H1 (cell line): ENCODE measurements at regions not wholly inside any gene's neighbourhood (a gene's known extent, or its start where the extent isn't known, plus 50 kb on each side); places are given as distances from the start of the nearest gene placed in this dataset.

Experiments used
- CTCF ChIA-PET: fragments of 300-600 bp; sonication (Branson Sonifier 250); formaldehyde crosslinking; loops from one replicate; lab custom pipeline; 2021; ENCODE audit not compliant: partially characterized antibody; lab: Charles Lee
- POLR2A ChIA-PET: fragments of 300-600 bp; sonication (Branson Sonifier 250); formaldehyde crosslinking; loops from one replicate; lab custom pipeline; 2021; ENCODE audit warnings: inconsistent platforms; ENCODE audit not compliant: partially characterized antibody; lab: Charles Lee
- DNase-seq, 2 experiments: peaks; one replicate each; pipeline versions ENCODE4 v3.0.0 to v3.0.0-alpha.2; 2010 to 2022; ENCODE audit warnings: low spot score in 2 of 2, low read depth in 1 of 2, mixed read lengths in 1 of 2
- FAIRE-seq: peaks from 2 replicates; lab custom pipeline; 2011; peaks lifted over from hg19 to GRCh38; lab: Jason Lieb, UNC
- H2AFZ ChIP-seq: 2 replicates; pipeline ENCODE4 v1.8.1; 2012; ENCODE audit warnings: low read length, inconsistent platforms
- H2AK5ac ChIP-seq: 2 replicates; pipeline ENCODE4 v1.6.1; 2013; ENCODE audit warnings: low read depth, low read length
- H2BK120ac ChIP-seq: replicated peaks from 2 replicates; pipeline ENCODE3; 2013; ENCODE audit warnings: low read depth, low read length, inconsistent platforms
- H2BK12ac ChIP-seq: 2 replicates; pipeline ENCODE4 v1.6.1; 2013; ENCODE audit warnings: low read depth, low read length
- H2BK15ac ChIP-seq: 2 replicates; pipeline ENCODE4 v1.6.1; 2013; ENCODE audit warnings: low read length
- H2BK20ac ChIP-seq: 2 replicates; pipeline ENCODE4 v1.6.1; 2013; ENCODE audit warnings: low read length
- H2BK5ac ChIP-seq: 2 replicates; pipeline ENCODE4 v1.6.1; 2013; ENCODE audit warnings: low read depth, low read length
- H3K14ac ChIP-seq: 2 replicates; pipeline ENCODE4 v1.6.1; 2013; ENCODE audit warnings: inconsistent platforms; ENCODE audit not compliant: insufficient read length
- H3K18ac ChIP-seq: 2 replicates; pipeline ENCODE4 v1.6.1; 2013; ENCODE audit warnings: low read length; ENCODE audit errors: extremely low read depth
- H3K23ac ChIP-seq: 2 replicates; pipeline ENCODE4 v1.6.1; 2013; ENCODE audit warnings: inconsistent platforms; ENCODE audit not compliant: insufficient read length
- H3K23me2 ChIP-seq: 2 replicates; pipeline ENCODE4 v1.6.1; 2013; ENCODE audit warnings: low read depth, low read length
- H3K27ac ChIP-seq: 2 replicates; pipeline ENCODE4 v1.6.1; 2011; ENCODE audit warnings: low read depth, low read length, inconsistent platforms
- H3K27me3 ChIP-seq, 4 experiments: replicated peaks in 1 of 4; 1 replicate in 1 of 4; 2 replicates in 3 of 4; pipeline versions ENCODE4 v1.6.1 to v1.8.1; 2011 to 2013; ENCODE audit warnings: low read length in 3 of 4, mild to moderate bottlenecking in 3 of 4, inconsistent platforms in 2 of 4, mixed read lengths in 2 of 4, moderate library complexity in 1 of 4; ENCODE audit not compliant: control insufficient read depth in 3 of 4, insufficient read depth in 3 of 4; ENCODE audit errors: extremely low read depth in 1 of 4
- H3K36me3 ChIP-seq, 4 experiments: 2 replicates each; pipeline versions ENCODE4 v1.6.1 to v1.8.1; 2011 to 2013; ENCODE audit warnings: mild to moderate bottlenecking in 4 of 4, low read length in 3 of 4, moderate library complexity in 2 of 4, control low read depth in 1 of 4, inconsistent platforms in 1 of 4; ENCODE audit not compliant: insufficient read depth in 4 of 4, control insufficient read depth in 2 of 4
- H3K4ac ChIP-seq: replicated peaks from 2 replicates; pipeline ENCODE3; 2013; ENCODE audit warnings: low read length, low read depth, mixed read lengths, inconsistent platforms; ENCODE audit not compliant: insufficient read length
- H3K4me1 ChIP-seq, 4 experiments: replicated peaks in 1 of 4; 1 replicate in 1 of 4; 2 replicates in 3 of 4; pipeline versions ENCODE4 v1.6.1 to v1.8.1; 2011 to 2013; ENCODE audit warnings: low read length in 3 of 4, inconsistent platforms in 2 of 4, mixed read lengths in 1 of 4; ENCODE audit not compliant: insufficient read depth in 4 of 4, control insufficient read depth in 3 of 4
- H3K4me2 ChIP-seq, 2 experiments: 2 replicates each; pipeline versions ENCODE4 v1.6.1 to v1.8.1; 2011 to 2013; ENCODE audit warnings: low read depth in 2 of 2, low read length in 2 of 2, control low read depth in 1 of 2, inconsistent platforms in 1 of 2, mild to moderate bottlenecking in 1 of 2; ENCODE audit not compliant: insufficient read depth in 1 of 2
- H3K4me3 ChIP-seq, 4 experiments: fragments of 200-600, 300-600 bp in 1 of 4; sonication (generic), shearing (Covaris generic), sonication (Bioruptor Twin) in 1 of 4; 2 replicates each; pipeline versions ENCODE4 v1.5.1 to v1.8.1; 2011 to 2016; ENCODE audit warnings: low read length in 4 of 4, low read depth in 3 of 4, control low read depth in 2 of 4, inconsistent platforms in 2 of 4, mild to moderate bottlenecking in 2 of 4, mixed read lengths in 1 of 4, moderate library complexity in 1 of 4; ENCODE audit not compliant: insufficient read depth in 2 of 4; ENCODE audit errors: extremely low read depth in 1 of 4
- H3K56ac ChIP-seq: replicated peaks from 2 replicates; pipeline ENCODE3; 2013; ENCODE audit warnings: low read depth, mild to moderate bottlenecking, mixed read lengths, low read length, inconsistent platforms; ENCODE audit not compliant: insufficient read length
- H3K79me1 ChIP-seq: 2 replicates; pipeline ENCODE4 v1.6.1; 2013; ENCODE audit warnings: low read depth, low read length, control low read depth
- H3K79me2 ChIP-seq, 2 experiments: 2 replicates each; pipeline versions ENCODE4 v1.6.1 to v1.8.1; 2012 to 2013; ENCODE audit warnings: low read length in 2 of 2, mild to moderate bottlenecking in 2 of 2, inconsistent platforms in 1 of 2; ENCODE audit not compliant: insufficient read depth in 2 of 2, control insufficient read depth in 1 of 2
- H3K9ac ChIP-seq, 4 experiments: replicated peaks in 1 of 4; 1 replicate in 1 of 4; 2 replicates in 3 of 4; pipeline versions ENCODE4 v1.6.1 to v1.8.1; 2011 to 2013; ENCODE audit warnings: low read depth in 3 of 4, low read length in 3 of 4, control low read depth in 2 of 4, mild to moderate bottlenecking in 2 of 4, moderate library complexity in 2 of 4, inconsistent platforms in 1 of 4; ENCODE audit errors: extremely low read depth in 1 of 4
- H3K9me3 ChIP-seq, 2 experiments: 2 replicates each; pipeline versions ENCODE4 v1.6.1 to v1.8.1; 2012 to 2013; ENCODE audit warnings: mild to moderate bottlenecking in 2 of 2, moderate library complexity in 2 of 2, control low read depth in 1 of 2, inconsistent platforms in 1 of 2, low read depth in 1 of 2, low read length in 1 of 2, mixed read lengths in 1 of 2; ENCODE audit not compliant: insufficient read depth in 2 of 2
- H4K20me1 ChIP-seq, 2 experiments: replicated peaks in 1 of 2; 2 replicates each; pipeline versions ENCODE3 to v1.8.1; 2011 to 2013; ENCODE audit warnings: inconsistent platforms in 2 of 2, low read length in 2 of 2, mild to moderate bottlenecking in 1 of 2; ENCODE audit not compliant: insufficient read depth in 2 of 2, control insufficient read depth in 1 of 2
- H4K5ac ChIP-seq: 2 replicates; pipeline ENCODE4 v1.6.1; 2013; ENCODE audit warnings: low read length, low read depth, mixed read lengths, inconsistent platforms; ENCODE audit not compliant: insufficient read length
- H4K8ac ChIP-seq: 2 replicates; pipeline ENCODE4 v1.8.0; 2013; ENCODE audit warnings: mild to moderate bottlenecking, moderate library complexity, low read length, inconsistent platforms; ENCODE audit not compliant: insufficient read depth; ENCODE audit errors: extremely low read depth
- H4K91ac ChIP-seq: replicated peaks from 2 replicates; pipeline ENCODE3; 2013; ENCODE audit warnings: low read length, mixed read lengths, inconsistent platforms; ENCODE audit not compliant: insufficient read length
- POU5F1 ChIP-seq: IDR thresholded peaks from 2 replicates; pipeline ENCODE4 v1.6.1; 2011; ENCODE audit warnings: low read depth, mild to moderate bottlenecking, low read length, moderate library complexity
- WGBS, 2 experiments: shearing (Covaris generic) in 1 of 2; methylation state at CpG; one replicate each; pipeline versions ENCODE4 v1.1.6 to v1.1.7; 2013 to 2015; ENCODE audit warnings: low lambda C conversion rate in 2 of 2, mixed read lengths in 2 of 2, inconsistent platforms in 1 of 2, low coverage in 1 of 2, missing lambda C conversion rate in 1 of 2; ENCODE audit not compliant: insufficient replicate concordance in 2 of 2, insufficient coverage in 1 of 2, insufficient read length in 1 of 2; ENCODE audit errors: extremely low coverage in 1 of 2, missing lambda C conversion rate in 1 of 2; 5-methylcytosine and 5-hydroxymethylcytosine counted together

DNA sequence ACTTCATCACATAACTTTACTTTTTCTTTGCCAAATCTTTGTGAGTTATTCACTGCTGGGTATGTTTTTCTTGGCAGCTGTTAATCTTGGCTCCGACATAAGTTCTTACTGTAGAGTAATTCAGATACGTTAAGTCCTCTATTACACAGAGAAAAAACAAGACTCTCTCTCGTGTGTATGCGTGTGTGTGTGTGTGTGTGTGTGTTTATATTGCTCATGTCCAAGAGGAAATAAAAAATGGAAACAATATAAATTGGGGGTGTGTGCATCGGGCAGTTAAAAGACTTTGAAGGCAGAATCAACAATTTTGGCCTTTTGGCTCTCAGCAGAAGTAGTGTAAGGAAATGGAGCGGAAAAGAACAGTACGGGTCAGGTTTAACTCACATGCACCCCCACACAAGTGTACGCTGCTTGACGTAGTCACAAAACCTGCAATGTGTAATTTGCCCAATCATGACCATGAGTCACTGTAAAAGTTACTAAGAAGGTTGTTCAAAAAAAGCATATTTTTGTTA lies 67.2 kb upstream of the IFNE start:
- WGBS, 2 experiments: 87% methylated on average over 9 of the region's 9 CpGs; no CpG with 5 or more reads in 1 of the 2 experiments
- ChIA-PET CTCF (no interaction called here), POLR2A (interaction anchor here (1.2 kb wide), 1 partner anchor 14 kb away, joined by 3 read pairs; no protein-coding TSS in a partner anchor)
- Histone ChIP-seq H3K4me1 (peaks cover 3 to 12% (median 6%) of the 10 kb centered on the region in 4 experiments; a peak in 6 of 7 replicates), H3K23me2 (no peaks in the 10 kb centered on the region), H2BK20ac (no peak overlapping the region), H3K23ac (no peak overlapping the region), H3K14ac (no peak overlapping the region), H3K79me1 (no peaks in the 10 kb centered on the region), H3K4me2 (no peak overlapping the region), H2BK15ac (no peak overlapping the region), H2BK5ac (no peak overlapping the region), H4K91ac (no peak overlapping the region), H4K20me1 (no peaks in the 10 kb centered on the region), H3K56ac (no peak overlapping the region), H3K27ac (no peak overlapping the region), H2BK120ac (no peak overlapping the region), H3K18ac (0 out of 2 replicates have a peak overlapping the region, but pooled peaks have one; percentile 40), H2BK12ac (no peak overlapping the region), H2AK5ac (no peak overlapping the region), H3K27me3 (no peaks in the 10 kb centered on the region), H3K4ac (no peak overlapping the region), H2AFZ (no peak overlapping the region), H3K79me2 (peaks cover 0 to 19% of the 10 kb centered on the region in 2 experiments; a peak in 3 of 4 replicates), H3K4me3 (no peak overlapping the region), H3K36me3 (no peaks in the 10 kb centered on the region), H4K5ac (no peak overlapping the region), H4K8ac (no peak overlapping the region), H3K9ac (no peak overlapping the region), H3K9me3 (peaks cover 0 to 5% of the 10 kb centered on the region in 2 experiments; a peak in 1 of 4 replicates)
- FAIRE-seq: no peak
- DNase-seq: no peak
- no peak for TF ChIP-seq POU5F1
